CD4-positive, alpha-beta T cell (primary cell): ENCODE measurements at regions not wholly inside any gene's neighbourhood (a gene's known extent, or its start where the extent isn't known, plus 50 kb on each side); places are given as distances from the start of the nearest gene placed in this dataset.

Experiments
- ATAC-seq: fragments of 200-7000 bp; cut with Tn5 transposase; one replicate; pipeline ENCODE4 v1.10.0; 2022; ENCODE audit warnings: mild to moderate bottlenecking; ENCODE audit not compliant: poor library complexity
- CTCF ChIA-PET: fragments of 350-600 bp; sonication (Branson Sonifier 250); formaldehyde crosslinking; loops from one replicate; lab custom pipeline; 2021; ENCODE audit warnings: antibody characterized with exemption, inconsistent platforms; lab: Charles Lee
- POLR2A ChIA-PET: fragments of 350-600 bp; sonication (Branson Sonifier 250); formaldehyde crosslinking; loops from one replicate; lab custom pipeline; 2021; ENCODE audit warnings: antibody characterized with exemption, inconsistent platforms; lab: Charles Lee
- DNase-seq, 14 experiments: peaks; one replicate each; pipeline ENCODE4 v3.0.0-alpha.2; 2013 to 2020; ENCODE audit warnings: mixed read lengths in 2 of 14
- H3K27ac ChIP-seq, 2 donors: one replicate each; pipeline versions ENCODE4 v1.5.1 to v1.7.0; 2013; ENCODE audit warnings: low read length in 2 of 2, low read depth in 1 of 2, mild to moderate bottlenecking in 1 of 2
- H3K27me3 ChIP-seq, 2 experiments: 1 replicate in 1 of 2; 2 replicates in 1 of 2; pipeline versions ENCODE4 v1.6.1 to v1.7.0; 2013; ENCODE audit warnings: low read length in 2 of 2, control low read depth in 1 of 2, mild to moderate bottlenecking in 1 of 2, moderate library complexity in 1 of 2; ENCODE audit not compliant: insufficient read depth in 2 of 2, control insufficient read depth in 1 of 2
- H3K36me3 ChIP-seq: one replicate; pipeline ENCODE4 v1.6.1; 2013; ENCODE audit warnings: low read length, control low read depth; ENCODE audit not compliant: insufficient read depth
- H3K4me1 ChIP-seq: one replicate; pipeline ENCODE4 v1.6.1; 2013; ENCODE audit warnings: low read length, control low read depth; ENCODE audit not compliant: insufficient read depth
- H3K4me3 ChIP-seq: one replicate; pipeline ENCODE4 v1.5.1; 2013; ENCODE audit warnings: mild to moderate bottlenecking, low read length, moderate library complexity
- H3K9me3 ChIP-seq, 2 experiments: 1 replicate in 1 of 2; 2 replicates in 1 of 2; pipeline versions ENCODE4 v1.6.1 to v1.7.0; 2013; ENCODE audit warnings: low read length in 2 of 2, mild to moderate bottlenecking in 2 of 2, control low read depth in 1 of 2, moderate library complexity in 1 of 2; ENCODE audit not compliant: control insufficient read depth in 1 of 2, insufficient read depth in 1 of 2
- H3K27ac Mint-ChIP-seq: one replicate; pipeline ENCODE4 v1.8.0; 2020; ENCODE audit warnings: mixed read lengths
- H3K27me3 Mint-ChIP-seq: one replicate; pipeline ENCODE4 v1.8.0; 2021; ENCODE audit warnings: mixed read lengths
- H3K36me3 Mint-ChIP-seq: one replicate; pipeline ENCODE4 v1.8.0; 2021; ENCODE audit warnings: low read depth, mixed read lengths
- H3K4me1 Mint-ChIP-seq: one replicate; pipeline ENCODE4 v1.8.0; 2021; ENCODE audit warnings: low read depth, mixed read lengths
- H3K4me3 Mint-ChIP-seq: one replicate; pipeline ENCODE4 v1.8.0; 2020; ENCODE audit warnings: mild to moderate bottlenecking, mixed read lengths
- H3K9me3 Mint-ChIP-seq: one replicate; pipeline ENCODE4 v1.8.0; 2020; ENCODE audit warnings: mixed read lengths
- intact Hi-C, 2 experiments: fragments of 100-400 bp; cut with DNase I in 1 of 2; cut with micrococcal nuclease in 1 of 2; formaldehyde crosslinking; loops; one replicate each; pipeline versions ENCODE4 v1.15.1 to v1.9.0; 2023 to 2025; cut with DNase I, micrococcal nuclease
- TF ChIP-seq, protein P1 (sequence below): fragments of 200-600 bp; IDR thresholded peaks from one replicate; pipeline ENCODE4 v1.8.0; 2022; ENCODE audit warnings: antibody characterized with exemption, mild to moderate bottlenecking

DNA sequence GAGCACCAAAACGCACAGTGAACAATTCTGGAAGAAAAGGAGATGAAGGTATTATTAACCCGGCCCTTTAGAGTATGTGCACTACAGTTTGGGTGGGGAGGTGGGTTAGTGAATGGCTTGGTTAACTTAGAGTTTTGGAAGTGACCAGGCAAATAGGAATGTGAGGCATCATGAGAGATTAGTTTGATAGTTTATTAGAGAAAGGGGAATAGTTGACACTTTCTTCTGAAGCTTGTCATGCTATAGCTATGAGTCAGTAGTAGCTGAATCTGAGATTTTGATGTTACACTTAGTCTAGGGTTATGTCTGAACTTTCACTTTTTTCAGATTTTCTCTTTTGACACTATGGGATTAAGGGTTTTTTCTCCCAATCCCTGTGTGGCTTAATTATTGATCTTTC, 567.2 kb downstream of the SNAPC1 start:
- no peaks in the 10 kb centered on the region for H3K36me3 ChIP-seq
- Mint-ChIP-seq H3K27me3 (no peaks in the 10 kb centered on the region), H3K27ac (no peak overlapping the region), H3K4me3 (no peak overlapping the region), H3K36me3 (no peaks in the 10 kb centered on the region), H3K4me1 (no peaks in the 10 kb centered on the region), H3K9me3 (peaks cover 14% of the 10 kb centered on the region)
- H3K27ac ChIP-seq, result no peak overlapping the region
- ATAC-seq, result no peak
- no peak for DNase-seq
- ChIA-PET CTCF (no interaction called here), POLR2A (no interaction called here)
- no peaks in the 10 kb centered on the region for H3K27me3 ChIP-seq
- no peak overlapping the region for H3K4me3 ChIP-seq
- peaks cover 0 to 4% of the 10 kb centered on the region in 2 experiments for H3K9me3 ChIP-seq
- intact Hi-C loops, result no loop called here
- no peaks in the 10 kb centered on the region for H3K4me1 ChIP-seq
- TF ChIP-seq, protein P1, sequence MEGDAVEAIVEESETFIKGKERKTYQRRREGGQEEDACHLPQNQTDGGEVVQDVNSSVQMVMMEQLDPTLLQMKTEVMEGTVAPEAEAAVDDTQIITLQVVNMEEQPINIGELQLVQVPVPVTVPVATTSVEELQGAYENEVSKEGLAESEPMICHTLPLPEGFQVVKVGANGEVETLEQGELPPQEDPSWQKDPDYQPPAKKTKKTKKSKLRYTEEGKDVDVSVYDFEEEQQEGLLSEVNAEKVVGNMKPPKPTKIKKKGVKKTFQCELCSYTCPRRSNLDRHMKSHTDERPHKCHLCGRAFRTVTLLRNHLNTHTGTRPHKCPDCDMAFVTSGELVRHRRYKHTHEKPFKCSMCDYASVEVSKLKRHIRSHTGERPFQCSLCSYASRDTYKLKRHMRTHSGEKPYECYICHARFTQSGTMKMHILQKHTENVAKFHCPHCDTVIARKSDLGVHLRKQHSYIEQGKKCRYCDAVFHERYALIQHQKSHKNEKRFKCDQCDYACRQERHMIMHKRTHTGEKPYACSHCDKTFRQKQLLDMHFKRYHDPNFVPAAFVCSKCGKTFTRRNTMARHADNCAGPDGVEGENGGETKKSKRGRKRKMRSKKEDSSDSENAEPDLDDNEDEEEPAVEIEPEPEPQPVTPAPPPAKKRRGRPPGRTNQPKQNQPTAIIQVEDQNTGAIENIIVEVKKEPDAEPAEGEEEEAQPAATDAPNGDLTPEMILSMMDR, result no peak

DNA sequence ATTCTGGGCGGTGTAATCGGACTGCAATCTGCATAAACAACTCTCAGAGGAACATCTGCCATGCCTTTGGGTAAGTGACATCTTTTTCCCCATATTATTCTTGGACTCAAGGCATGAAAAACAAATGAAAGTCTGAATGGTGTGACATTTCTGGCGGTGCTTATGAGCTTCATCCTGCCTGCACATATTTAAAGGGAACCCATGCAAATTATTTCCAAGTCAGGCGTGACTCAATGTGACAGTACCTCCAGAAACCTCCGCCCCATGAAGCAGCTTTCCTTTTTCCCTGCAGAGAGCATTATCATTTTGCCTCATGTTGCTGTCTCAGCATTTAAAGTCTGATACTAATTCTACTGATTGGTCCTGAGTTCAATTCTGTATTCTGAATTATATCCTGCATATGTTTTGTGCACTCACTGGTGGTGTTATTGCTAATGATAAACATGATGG, 585.4 kb downstream of the SNAPC1 start:
- ATAC-seq (no peak), DNase-seq (no peak)
- peaks cover 9% of the 10 kb centered on the region for H3K9me3 Mint-ChIP-seq
- peaks cover 0 to 3% of the 10 kb centered on the region in 2 experiments for H3K9me3 ChIP-seq
- TF ChIP-seq, protein P1, result no peak
- no peaks in the 10 kb centered on the region for H3K4me1 Mint-ChIP-seq
- H3K4me3 ChIP-seq, result no peak overlapping the region
- ChIA-PET CTCF (no interaction called here), POLR2A (no interaction called here)
- H3K27me3 ChIP-seq, result no peaks in the 10 kb centered on the region
- no peaks in the 10 kb centered on the region for H3K27me3 Mint-ChIP-seq
- no peak overlapping the region for H3K27ac ChIP-seq
- no peak overlapping the region for H3K27ac Mint-ChIP-seq
- no peak overlapping the region for H3K4me3 Mint-ChIP-seq
- intact Hi-C loops, result no loop called here
- no peaks in the 10 kb centered on the region for H3K36me3 Mint-ChIP-seq
- H3K4me1 ChIP-seq, result no peaks in the 10 kb centered on the region
- no peaks in the 10 kb centered on the region for H3K36me3 ChIP-seq

DNA sequence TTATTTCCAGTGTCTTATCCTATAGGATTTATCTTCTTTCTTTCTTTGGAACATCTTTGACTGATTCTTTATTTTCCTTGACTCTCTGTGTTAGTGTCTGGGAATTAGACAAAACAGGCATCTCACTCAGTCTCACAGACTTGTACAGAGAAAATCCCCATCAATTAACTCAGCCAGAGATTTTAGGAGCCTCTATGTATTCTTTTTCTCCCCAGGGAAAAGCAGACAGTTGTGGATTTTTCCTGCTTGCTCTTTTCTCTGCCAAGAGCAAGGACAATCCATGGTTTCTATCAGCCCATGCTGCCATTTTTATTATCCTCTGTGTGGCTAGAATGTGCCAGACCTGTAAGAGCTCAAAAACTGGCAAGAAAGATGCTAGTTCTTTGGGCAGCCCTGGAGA, 595.1 kb downstream of the SNAPC1 start:
- peaks cover 13% of the 10 kb centered on the region for H3K9me3 Mint-ChIP-seq
- CTCF ChIA-PET, result no interaction called here
- intact Hi-C loops, result no loop called here

More for the DNA sequence above, 595.1 kb downstream of the SNAPC1 start:
- Mint-ChIP-seq H3K27me3 (no peaks in the 10 kb centered on the region), H3K27ac (no peak overlapping the region), H3K36me3 (no peaks in the 10 kb centered on the region), H3K4me1 (no peaks in the 10 kb centered on the region), H3K4me3 (no peak overlapping the region)
- ATAC-seq, result no peak
- no peaks in the 10 kb centered on the region for H3K36me3 ChIP-seq
- no peaks in the 10 kb centered on the region for H3K27me3 ChIP-seq
- POLR2A ChIA-PET, result no interaction called here
- no peak overlapping the region for H3K27ac ChIP-seq
- H3K4me1 ChIP-seq, result no peaks in the 10 kb centered on the region
- H3K9me3 ChIP-seq, result peaks cover 0 to 18% of the 10 kb centered on the region in 2 experiments
- TF ChIP-seq, protein P1, result no peak
- H3K4me3 ChIP-seq, result no peak overlapping the region
- no peak for DNase-seq
